Uterus (tissue), 3 donors: ENCODE measurements at regions not wholly inside any gene's neighbourhood (a gene's known extent, or its start where the extent isn't known, plus 50 kb on each side); places are given as distances from the start of the nearest gene placed in this dataset.

Experiments
- DNase-seq, 2 donors: peaks; one replicate each; pipeline ENCODE4 v3.0.0-alpha.2; 2019 to 2020
- H3K27ac ChIP-seq, 2 donors: fragments of 200-600 bp; sonication (generic); 1 replicate in 1 of 2; 2 replicates in 1 of 2; pipeline ENCODE4 v1.5.1; 2016 to 2018
- H3K27me3 ChIP-seq, 2 donors: fragments of 200-600 bp; sonication (generic); one replicate each; pipeline ENCODE4 v1.5.1; 2018 to 2019; ENCODE audit warnings: control low read depth in 1 of 2
- H3K36me3 ChIP-seq, 2 donors: fragments of 200-600 bp; sonication (generic); one replicate each; pipeline ENCODE4 v1.5.1; 2019; ENCODE audit warnings: control low read depth in 1 of 2
- H3K4me1 ChIP-seq, 2 donors: fragments of 200-600 bp; sonication (generic); one replicate each; pipeline ENCODE4 v1.5.1; 2018 to 2019; ENCODE audit warnings: control low read depth in 1 of 2
- H3K4me3 ChIP-seq, 2 donors: fragments of 200-600 bp; sonication (generic); 1 replicate in 1 of 2; 2 replicates in 1 of 2; pipeline ENCODE4 v1.5.1; 2018 to 2019; ENCODE audit warnings: mild to moderate bottlenecking in 1 of 2
- H3K9me3 ChIP-seq, 2 donors: fragments of 200-600 bp; sonication (generic); one replicate each; pipeline ENCODE4 v1.5.1; 2019; ENCODE audit warnings: control low read depth in 1 of 2
- CTCF ChIP-seq, 4 experiments: fragments of 200-600 bp in 2 of 4; fragments of 450-650 bp in 2 of 4; sonication (generic) in 2 of 4; IDR thresholded peaks; one replicate each; pipeline ENCODE4 v1.5.1; 2016 to 2019; ENCODE audit warnings: antibody characterized with exemption in 4 of 4, mild to moderate bottlenecking in 2 of 4, moderate library complexity in 1 of 4
- POLR2A ChIP-seq, 2 donors: fragments of 450-650 bp; IDR thresholded peaks; one replicate each; pipeline ENCODE4 v1.6.1; 2016; ENCODE audit warnings: antibody characterized with exemption in 2 of 2, mild to moderate bottlenecking in 1 of 2, moderate library complexity in 1 of 2
- intact Hi-C: fragments of 100-400 bp; cut with DNase I; formaldehyde crosslinking; loops from one replicate; pipeline ENCODE4 v1.15.1; 2023; ENCODE audit warnings: low total_unique reads
- donor health status: DM: yes; HTN: yes; CAD: no.

GRCh38 chr21:19237608-19238007 lies 834.0 kb upstream of the TMPRSS15 start:
- no peak for DNase-seq
- TF ChIP-seq CTCF (IDR thresholded peaks at IDR 0.05): no peak
- H3K27ac ChIP-seq: no peak overlapping the region
- intact Hi-C loops: no loop called here
- no peaks in the 10 kb centered on the region for H3K36me3 ChIP-seq
- no peaks in the 10 kb centered on the region for H3K4me1 ChIP-seq
- H3K4me3 ChIP-seq: no peak overlapping the region
- no peaks in the 10 kb centered on the region for H3K27me3 ChIP-seq
- no peaks in the 10 kb centered on the region for H3K9me3 ChIP-seq

GRCh38 chr21:19239696-19240095 lies 836.1 kb upstream of the TMPRSS15 start:
- intact Hi-C loops: no loop called here
- TF ChIP-seq POLR2A (IDR thresholded peaks at IDR 0.05) (no peak), CTCF (IDR thresholded peaks at IDR 0.05) (no peak)
- Histone ChIP-seq H3K9me3 (no peaks in the 10 kb centered on the region), H3K27ac (no peak overlapping the region), H3K4me3 (no peak overlapping the region), H3K36me3 (no peaks in the 10 kb centered on the region), H3K4me1 (no peaks in the 10 kb centered on the region), H3K27me3 (no peaks in the 10 kb centered on the region)
- no peak for DNase-seq

GRCh38 chr21:19244502-19245187 lies 841.1 kb upstream of the TMPRSS15 start:
- Histone ChIP-seq H3K36me3 (no peaks in the 10 kb centered on the region), H3K4me1 (no peaks in the 10 kb centered on the region), H3K4me3 (no peak overlapping the region), H3K27me3 (no peaks in the 10 kb centered on the region), H3K27ac (no peak overlapping the region), H3K9me3 (no peaks in the 10 kb centered on the region)
- DNase-seq: no peak
- TF ChIP-seq CTCF (IDR thresholded peaks at IDR 0.05): no peak
- TF ChIP-seq POLR2A (IDR thresholded peaks at IDR 0.05): no peak
- intact Hi-C loops: no loop called here

- intact Hi-C loops: no loop called here
- Histone ChIP-seq H3K36me3 (no peaks in the 10 kb centered on the region), H3K9me3 (no peaks in the 10 kb centered on the region), H3K27me3 (no peaks in the 10 kb centered on the region), H3K4me1 (no peaks in the 10 kb centered on the region), H3K4me3 (no peak overlapping the region), H3K27ac (no peak overlapping the region)
- no peak for TF ChIP-seq CTCF (IDR thresholded peaks at IDR 0.05)
- TF ChIP-seq POLR2A (IDR thresholded peaks at IDR 0.05): no peak
- DNase-seq: no peak
These were observed 841.6 kb upstream of the TMPRSS15 start for GRCh38 chr21:19245188-19245580.

GRCh38 chr21:19246018-19246417 lies 842.4 kb upstream of the TMPRSS15 start:
- Histone ChIP-seq H3K4me3 (no peak overlapping the region), H3K27me3 (no peaks in the 10 kb centered on the region), H3K9me3 (no peaks in the 10 kb centered on the region), H3K27ac (no peak overlapping the region), H3K36me3 (no peaks in the 10 kb centered on the region), H3K4me1 (no peaks in the 10 kb centered on the region)
- no peak for DNase-seq
- no peak for TF ChIP-seq POLR2A (IDR thresholded peaks at IDR 0.05)
- no peak for TF ChIP-seq CTCF (IDR thresholded peaks at IDR 0.05)
- intact Hi-C loops: no loop called here
